ENCODE measurements at regions not wholly inside any gene's neighbourhood (a gene's known extent, or its start where the extent isn't known, plus 50 kb on each side); places are given as distances from the start of the nearest gene placed in this dataset.

DNA sequence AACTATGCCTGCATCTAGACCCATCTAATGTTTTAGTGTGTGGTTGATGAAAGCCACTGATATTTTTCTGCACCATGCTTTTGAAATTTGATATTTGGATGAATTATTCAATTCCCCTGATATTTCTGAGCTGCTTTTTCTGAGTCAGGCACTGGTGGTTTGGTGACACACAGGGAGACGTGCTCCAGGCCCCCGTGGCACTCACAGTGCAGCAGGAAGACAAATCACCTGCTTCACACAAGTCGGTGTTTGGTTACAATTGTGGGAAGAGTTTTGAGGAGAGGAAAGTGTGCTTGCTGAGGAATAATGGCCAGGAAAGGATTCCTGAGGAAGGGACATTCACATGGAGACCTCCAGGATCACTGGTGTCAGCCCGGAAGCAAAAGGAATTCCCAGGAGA, 179.7 kb downstream of the ACKR3 start:
- H3K4me3 ChIP-seq (ENCODE audit: low read depth, low read length): no peak overlapping the region
- TF ChIP-seq, protein P1, sequence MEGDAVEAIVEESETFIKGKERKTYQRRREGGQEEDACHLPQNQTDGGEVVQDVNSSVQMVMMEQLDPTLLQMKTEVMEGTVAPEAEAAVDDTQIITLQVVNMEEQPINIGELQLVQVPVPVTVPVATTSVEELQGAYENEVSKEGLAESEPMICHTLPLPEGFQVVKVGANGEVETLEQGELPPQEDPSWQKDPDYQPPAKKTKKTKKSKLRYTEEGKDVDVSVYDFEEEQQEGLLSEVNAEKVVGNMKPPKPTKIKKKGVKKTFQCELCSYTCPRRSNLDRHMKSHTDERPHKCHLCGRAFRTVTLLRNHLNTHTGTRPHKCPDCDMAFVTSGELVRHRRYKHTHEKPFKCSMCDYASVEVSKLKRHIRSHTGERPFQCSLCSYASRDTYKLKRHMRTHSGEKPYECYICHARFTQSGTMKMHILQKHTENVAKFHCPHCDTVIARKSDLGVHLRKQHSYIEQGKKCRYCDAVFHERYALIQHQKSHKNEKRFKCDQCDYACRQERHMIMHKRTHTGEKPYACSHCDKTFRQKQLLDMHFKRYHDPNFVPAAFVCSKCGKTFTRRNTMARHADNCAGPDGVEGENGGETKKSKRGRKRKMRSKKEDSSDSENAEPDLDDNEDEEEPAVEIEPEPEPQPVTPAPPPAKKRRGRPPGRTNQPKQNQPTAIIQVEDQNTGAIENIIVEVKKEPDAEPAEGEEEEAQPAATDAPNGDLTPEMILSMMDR (IDR thresholded peaks at IDR 0.05; ENCODE audit: low read depth, low read length): no peak
- DNase-seq (ENCODE audit: low read depth, low spot score): peak; percentile 78
- in situ Hi-C loops (cut with HindIII; ENCODE audit: low sequenced_read_pairs): no loop called here

DNA sequence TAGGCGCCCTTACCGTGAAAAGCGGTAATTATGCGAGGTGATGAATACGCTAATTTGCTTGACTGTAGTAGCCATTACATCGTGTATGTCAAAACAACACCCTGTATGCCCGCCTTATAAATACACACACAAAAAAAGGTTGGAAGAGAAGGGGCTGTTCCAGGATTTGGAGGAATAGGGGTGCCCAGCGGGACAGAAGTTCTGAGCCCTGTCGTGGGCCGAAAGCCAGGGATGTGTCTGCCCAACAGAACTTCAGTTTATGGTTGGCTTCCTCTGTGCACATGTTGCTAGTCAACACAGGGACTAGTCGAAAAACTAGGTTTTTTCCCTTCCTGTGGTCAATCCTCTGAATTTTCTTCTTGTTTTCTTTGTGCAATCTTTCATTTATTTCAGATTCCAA, 182.5 kb downstream of the ACKR3 start:
- TF ChIP-seq, protein P1 (IDR thresholded peaks at IDR 0.05; ENCODE audit: low read depth, low read length): no peak
- in situ Hi-C loops (cut with HindIII; ENCODE audit: low sequenced_read_pairs): no loop called here
- DNase-seq (ENCODE audit: low read depth, low spot score): no peak
- no peak overlapping the region for H3K4me3 ChIP-seq (ENCODE audit: low read depth, low read length)

DNA sequence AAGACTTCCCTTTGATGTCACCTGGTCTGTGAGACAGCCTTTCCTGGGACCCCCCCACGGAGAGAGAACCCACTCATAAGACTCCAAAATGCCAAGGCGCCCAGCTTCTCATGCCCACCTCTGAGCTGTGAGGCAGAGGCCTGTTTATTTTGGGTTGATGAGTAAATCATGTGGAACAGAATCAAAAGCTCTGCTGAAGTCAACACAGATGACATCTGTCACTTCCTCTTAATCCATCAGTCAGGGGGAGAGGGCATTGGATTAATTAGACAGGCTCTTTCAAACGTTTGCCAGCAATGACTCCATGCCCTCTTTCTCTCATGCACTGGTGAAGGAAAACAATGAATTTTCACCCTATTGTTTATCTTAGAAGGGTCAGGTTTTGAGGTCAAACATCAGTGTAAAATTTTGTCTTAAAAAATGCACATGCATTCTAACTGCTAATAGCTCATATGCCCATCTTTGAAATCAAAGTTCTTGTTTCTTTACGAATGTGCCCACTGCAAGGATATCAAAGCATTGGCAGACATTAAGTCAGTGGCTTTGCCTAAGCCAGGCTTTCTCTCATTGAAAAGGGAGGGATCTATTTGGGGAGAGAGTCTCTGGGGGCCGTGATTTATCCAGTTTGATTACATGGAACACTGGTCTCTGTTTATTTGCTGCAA, 184.1 kb downstream of the ACKR3 start:
- no peak for DNase-seq (ENCODE audit: low read depth, low spot score)
- no peak overlapping the region for H3K4me3 ChIP-seq (ENCODE audit: low read depth, low read length)
- in situ Hi-C loops (cut with HindIII; ENCODE audit: low sequenced_read_pairs): no loop called here
- TF ChIP-seq, protein P1 (IDR thresholded peaks at IDR 0.05; ENCODE audit: low read depth, low read length): no peak

DNA sequence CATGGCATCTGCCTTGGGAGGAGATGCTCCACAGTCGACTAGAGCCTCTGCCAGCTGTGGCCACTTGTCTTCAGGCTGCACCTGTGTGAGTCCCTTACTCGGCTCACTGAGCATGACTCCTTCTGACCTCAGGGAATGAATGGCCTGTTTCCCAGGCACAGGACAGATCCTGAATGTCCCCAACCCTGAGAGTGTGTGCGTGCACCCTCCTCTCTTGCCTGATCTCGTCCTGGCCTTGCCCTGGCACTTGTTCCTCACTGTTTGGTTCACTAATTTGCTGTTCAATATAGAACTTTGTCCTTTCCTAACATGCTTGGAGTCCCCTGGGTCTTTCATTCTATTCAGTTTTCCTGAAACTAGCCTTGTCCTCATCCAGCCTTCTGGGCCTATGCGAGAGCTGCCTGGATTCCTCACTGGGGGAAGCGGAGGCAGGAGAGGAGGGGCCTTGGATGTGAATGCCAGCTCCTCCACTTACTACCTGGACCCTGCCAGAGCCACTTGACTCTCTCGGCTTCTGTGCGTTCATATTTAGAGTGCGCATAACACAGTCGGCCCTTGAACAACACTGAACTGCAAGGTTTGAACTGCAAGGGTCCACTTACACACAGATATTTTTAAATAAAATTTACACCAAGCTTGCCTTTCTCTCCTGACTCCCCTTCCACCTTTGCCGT, 184.8 kb downstream of the ACKR3 start:
- H3K4me3 ChIP-seq (ENCODE audit: low read depth, low read length): no peak overlapping the region
- TF ChIP-seq, protein P1 (IDR thresholded peaks at IDR 0.05; ENCODE audit: low read depth, low read length): no peak
- in situ Hi-C loops (cut with HindIII; ENCODE audit: low sequenced_read_pairs): no loop called here
- no peak for DNase-seq (ENCODE audit: low read depth, low spot score)

DNA sequence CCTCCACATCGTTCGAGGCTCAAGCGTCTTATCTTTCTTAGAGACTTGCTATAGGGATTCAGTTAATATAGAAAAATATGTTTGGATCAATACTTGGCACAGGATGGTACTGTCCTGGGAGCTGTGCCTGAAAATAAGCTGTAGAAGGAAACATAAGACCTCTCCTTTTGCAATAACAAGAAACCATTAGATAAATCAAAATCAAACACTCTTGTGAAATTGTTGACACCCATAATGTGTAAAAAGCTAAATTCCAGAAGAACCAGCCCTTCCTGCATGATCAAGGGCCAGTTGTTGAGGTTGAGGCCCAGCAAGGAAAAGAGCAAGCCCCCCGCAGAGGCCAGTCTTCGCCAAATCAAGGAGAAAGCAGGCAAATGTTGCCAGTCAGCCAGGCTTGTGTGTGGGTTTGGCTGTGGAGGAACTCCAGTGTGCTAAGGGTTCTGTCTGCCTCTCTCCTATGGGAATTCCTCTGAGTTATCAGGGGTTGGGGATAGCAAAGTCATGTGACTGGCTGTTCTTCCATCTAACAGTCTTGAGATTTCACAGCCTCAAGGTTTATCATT, 185.7 kb downstream of the ACKR3 start:
- no peak overlapping the region for H3K4me3 ChIP-seq (ENCODE audit: low read depth, low read length)
- no peak for DNase-seq (ENCODE audit: low read depth, low spot score)
- in situ Hi-C loops (cut with HindIII; ENCODE audit: low sequenced_read_pairs): no loop called here
- TF ChIP-seq, protein P1 (IDR thresholded peaks at IDR 0.05; ENCODE audit: low read depth, low read length): no peak

DNA sequence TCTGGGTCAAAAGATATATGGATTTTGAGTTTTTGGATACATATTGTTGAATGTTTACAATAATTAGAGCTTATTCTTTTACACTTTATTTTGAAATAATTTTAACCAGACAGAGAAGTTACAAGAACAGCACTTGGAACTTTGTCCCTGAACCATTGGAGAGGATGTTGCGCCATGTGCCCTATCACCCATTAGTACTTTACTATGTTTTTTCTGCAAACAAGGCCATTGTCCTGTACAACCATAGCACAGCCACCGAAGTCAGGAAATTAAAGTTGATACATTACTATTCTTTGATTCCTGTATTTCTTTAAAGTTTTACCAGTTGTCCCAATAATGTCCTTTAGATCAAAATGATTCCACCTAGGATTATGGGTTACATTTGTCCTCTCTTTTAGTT, 188.8 kb downstream of the ACKR3 start:
- TF ChIP-seq, protein P1 (IDR thresholded peaks at IDR 0.05; ENCODE audit: low read depth, low read length): no peak
- no peak for DNase-seq (ENCODE audit: low read depth, low spot score)
- in situ Hi-C loops (cut with HindIII; ENCODE audit: low sequenced_read_pairs): no loop called here
- no peak overlapping the region for H3K4me3 ChIP-seq (ENCODE audit: low read depth, low read length)

Data from astrocyte of the spinal cord (primary cell).